ENCODE measurements at regions not wholly inside any gene's neighbourhood (a gene's known extent, or its start where the extent isn't known, plus 50 kb on each side); places are given as distances from the start of the nearest gene placed in this dataset.

- DNase-seq (ENCODE audit: low read depth in 4 of 4, low spot score in 2 of 4) = no peak
Observed at GRCh38 chr5:73344835-73345234, 103.7 kb downstream of the FOXD1 start.

GRCh38 chr5:73339711-73340110, 108.9 kb downstream of the FOXD1 start:
- DNase-seq (ENCODE audit: low read depth in 4 of 4, low spot score in 2 of 4) = no peak

- DNase-seq (ENCODE audit: low read depth in 4 of 4, low spot score in 2 of 4) = no peak
Observed at GRCh38 chr5:73339051-73339575, 109.5 kb downstream of the FOXD1 start.

GRCh38 chr5:73338256-73339050, 110.1 kb downstream of the FOXD1 start:
- peak in 1 of 4 donors; percentile 48 for DNase-seq (ENCODE audit: low read depth in 4 of 4, low spot score in 2 of 4)

- no peak for DNase-seq (ENCODE audit: low read depth in 4 of 4, low spot score in 2 of 4)
Observed at GRCh38 chr5:73337586-73338255, 110.9 kb downstream of the FOXD1 start.

GRCh38 chr5:73336366-73336765, 112.2 kb downstream of the FOXD1 start:
- DNase-seq (ENCODE audit: low read depth in 4 of 4, low spot score in 2 of 4) = no peak

GRCh38 chr5:73333944-73334703, 114.5 kb downstream of the FOXD1 start:
- DNase-seq (ENCODE audit: low read depth in 4 of 4, low spot score in 2 of 4) = no peak

- no peak for DNase-seq (ENCODE audit: low read depth in 4 of 4, low spot score in 2 of 4)
Observed at GRCh38 chr5:73330613-73331012, 118.0 kb downstream of the FOXD1 start.

- no peak for DNase-seq (ENCODE audit: low read depth in 4 of 4, low spot score in 2 of 4)
Observed at GRCh38 chr5:73328640-73329039, 119.9 kb downstream of the FOXD1 start.

- no peak for DNase-seq (ENCODE audit: low read depth in 4 of 4, low spot score in 2 of 4)
Observed at GRCh38 chr5:73327908-73328455, 120.6 kb downstream of the FOXD1 start.

GRCh38 chr5:73325546-73325945, 123.0 kb downstream of the FOXD1 start:
- DNase-seq (ENCODE audit: low read depth in 4 of 4, low spot score in 2 of 4) = no peak

GRCh38 chr5:73323466-73323865, 125.1 kb downstream of the FOXD1 start:
- no peak for DNase-seq (ENCODE audit: low read depth in 4 of 4, low spot score in 2 of 4)

- DNase-seq (ENCODE audit: low read depth in 4 of 4, low spot score in 2 of 4) = no peak
Observed at GRCh38 chr5:73322437-73323076, 126.0 kb downstream of the FOXD1 start.

GRCh38 chr5:73321757-73322436, 126.7 kb downstream of the FOXD1 start:
- DNase-seq (ENCODE audit: low read depth in 4 of 4, low spot score in 2 of 4) = no peak

GRCh38 chr5:73319036-73319435, 129.5 kb downstream of the FOXD1 start:
- DNase-seq (ENCODE audit: low read depth in 4 of 4, low spot score in 2 of 4) = no peak

GRCh38 chr5:73318308-73318719, 130.3 kb downstream of the FOXD1 start:
- DNase-seq (ENCODE audit: low read depth in 4 of 4, low spot score in 2 of 4) = no peak

GRCh38 chr5:73317523-73317922, 131.1 kb downstream of the FOXD1 start:
- DNase-seq (ENCODE audit: low read depth in 4 of 4, low spot score in 2 of 4) = no peak

- DNase-seq (ENCODE audit: low read depth in 4 of 4, low spot score in 2 of 4) = no peak
Observed at GRCh38 chr5:73314395-73315257, 134.0 kb downstream of the FOXD1 start.
